DND-41 (cell line): ENCODE measurements at regions not wholly inside any gene's neighbourhood (a gene's known extent, or its start where the extent isn't known, plus 50 kb on each side); places are given as distances from the start of the nearest gene placed in this dataset.

Experiments used
- EZH2 ChIP-seq: IDR thresholded peaks from 3 replicates; pipeline ENCODE4 v1.6.1; 2012; ENCODE audit warnings: borderline replicate concordance, low read depth, mild to moderate bottlenecking, moderate library complexity, low read length, inconsistent platforms; ENCODE audit not compliant: severe bottlenecking
- TF ChIP-seq, protein P1 (sequence below): IDR thresholded peaks from 2 replicates; pipeline ENCODE4 v1.5.1; 2012; ENCODE audit warnings: borderline replicate concordance, low read length, moderate library complexity, mild to moderate bottlenecking; ENCODE audit not compliant: poor library complexity, severe bottlenecking; ENCODE audit errors: extremely low read depth

DNA sequence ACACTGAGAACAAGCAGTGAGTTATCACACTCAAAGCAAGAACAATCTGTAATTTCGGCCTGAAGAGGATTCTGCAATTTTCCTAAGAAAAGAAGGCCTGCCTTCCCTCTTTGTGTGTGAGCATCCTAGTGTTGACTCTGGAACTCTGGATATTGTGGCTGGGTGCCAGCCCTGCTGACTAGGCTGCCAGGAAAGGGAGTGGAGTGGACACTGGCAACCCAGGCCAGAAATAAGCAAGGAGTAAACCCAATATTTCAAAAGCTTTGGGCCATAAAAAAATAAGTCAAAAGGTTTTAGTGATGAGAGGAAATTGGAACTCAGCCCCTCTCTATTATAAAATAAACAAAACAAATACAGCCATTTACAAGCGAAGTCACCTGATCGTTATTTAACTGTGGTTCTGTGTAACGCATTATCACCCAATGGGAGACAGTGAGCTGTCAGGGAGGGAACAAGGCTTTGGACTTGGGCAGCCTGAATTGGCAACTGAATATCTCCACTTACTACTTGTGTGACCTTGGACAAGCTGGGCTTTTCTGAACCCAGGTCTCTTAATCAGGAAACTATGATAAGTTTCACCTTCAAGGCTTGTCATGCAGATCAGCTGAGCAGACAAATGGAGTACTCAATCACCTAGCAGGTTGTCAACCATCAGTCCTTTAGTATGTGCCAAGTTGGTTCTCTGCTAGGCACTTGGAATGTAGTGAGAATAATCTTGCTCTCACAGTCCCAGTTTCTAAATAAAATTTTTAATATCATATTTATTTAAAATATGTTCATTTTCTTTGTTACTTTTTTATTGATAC is 196.2 kb downstream of the PAX1 start:
- TF ChIP-seq, protein P1, sequence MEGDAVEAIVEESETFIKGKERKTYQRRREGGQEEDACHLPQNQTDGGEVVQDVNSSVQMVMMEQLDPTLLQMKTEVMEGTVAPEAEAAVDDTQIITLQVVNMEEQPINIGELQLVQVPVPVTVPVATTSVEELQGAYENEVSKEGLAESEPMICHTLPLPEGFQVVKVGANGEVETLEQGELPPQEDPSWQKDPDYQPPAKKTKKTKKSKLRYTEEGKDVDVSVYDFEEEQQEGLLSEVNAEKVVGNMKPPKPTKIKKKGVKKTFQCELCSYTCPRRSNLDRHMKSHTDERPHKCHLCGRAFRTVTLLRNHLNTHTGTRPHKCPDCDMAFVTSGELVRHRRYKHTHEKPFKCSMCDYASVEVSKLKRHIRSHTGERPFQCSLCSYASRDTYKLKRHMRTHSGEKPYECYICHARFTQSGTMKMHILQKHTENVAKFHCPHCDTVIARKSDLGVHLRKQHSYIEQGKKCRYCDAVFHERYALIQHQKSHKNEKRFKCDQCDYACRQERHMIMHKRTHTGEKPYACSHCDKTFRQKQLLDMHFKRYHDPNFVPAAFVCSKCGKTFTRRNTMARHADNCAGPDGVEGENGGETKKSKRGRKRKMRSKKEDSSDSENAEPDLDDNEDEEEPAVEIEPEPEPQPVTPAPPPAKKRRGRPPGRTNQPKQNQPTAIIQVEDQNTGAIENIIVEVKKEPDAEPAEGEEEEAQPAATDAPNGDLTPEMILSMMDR = no peak
- no peak for TF ChIP-seq EZH2
